Ovary (tissue), 3 donors: ENCODE measurements at regions not wholly inside any gene's neighbourhood (a gene's known extent, or its start where the extent isn't known, plus 50 kb on each side); places are given as distances from the start of the nearest gene placed in this dataset.

Source experiments
- CTCF ChIP-seq, 3 donors: fragments of 450-650 bp in 2 of 3; fragments of 200-600 bp in 1 of 3; IDR thresholded peaks; one replicate each; pipeline versions ENCODE4 v1.5.1 to v1.8.0; 2016 to 2022; ENCODE audit warnings: antibody characterized with exemption in 3 of 3, mild to moderate bottlenecking in 1 of 3
- EP300 ChIP-seq: sonication (generic); formaldehyde crosslinking; IDR thresholded peaks from one replicate; pipeline ENCODE4 v1.6.1; 2017; ENCODE audit warnings: antibody characterized with exemption
- POLR2A ChIP-seq: fragments of 450-650 bp; IDR thresholded peaks from one replicate; pipeline ENCODE4 v1.6.1; 2017; ENCODE audit warnings: antibody characterized with exemption, mild to moderate bottlenecking, moderate library complexity
- donor health status: DM: no; HTN: no; CAD: no.

- TF ChIP-seq CTCF (IDR thresholded peaks at IDR 0.05) (no peak), EP300 (no peak), POLR2A (no peak)
These were observed 59.2 kb upstream of the ETAA1 start for GRCh38 chr2:67337903-67338302.
